Mesenchymal stem cell (in vitro differentiated cells and primary cell): ENCODE measurements at regions not wholly inside any gene's neighbourhood (a gene's known extent, or its start where the extent isn't known, plus 50 kb on each side); places are given as distances from the start of the nearest gene placed in this dataset.

Source experiments
- DNase-seq: peaks from one replicate; pipeline ENCODE4 v3.0.0-alpha.2; 2013
- H2AFZ ChIP-seq: one replicate; pipeline ENCODE4 v1.6.1; 2013; ENCODE audit warnings: low read depth, mild to moderate bottlenecking, control low read depth, inconsistent platforms, low read length, moderate library complexity
- H2AK5ac ChIP-seq: 2 replicates; pipeline ENCODE4 v1.6.1; 2013; ENCODE audit warnings: low read length, moderate library complexity, mild to moderate bottlenecking, inconsistent platforms; ENCODE audit not compliant: severe bottlenecking
- H2BK120ac ChIP-seq: one replicate; pipeline ENCODE4 v1.6.1; 2013; ENCODE audit warnings: low read depth, mild to moderate bottlenecking, inconsistent platforms, low read length, moderate library complexity
- H2BK12ac ChIP-seq, 2 experiments: one replicate each; pipeline ENCODE4 v1.6.1; 2013; ENCODE audit warnings: inconsistent platforms in 2 of 2, low read length in 2 of 2, mild to moderate bottlenecking in 2 of 2, moderate library complexity in 2 of 2, control low read depth in 1 of 2
- H2BK15ac ChIP-seq: one replicate; pipeline ENCODE4 v1.6.1; 2013; ENCODE audit warnings: mild to moderate bottlenecking, low read depth, inconsistent platforms; ENCODE audit not compliant: poor library complexity, severe bottlenecking
- H2BK5ac ChIP-seq: 2 replicates; pipeline ENCODE4 v1.6.1; 2013; ENCODE audit warnings: low read depth, mild to moderate bottlenecking, low read length, control low read depth, inconsistent platforms; ENCODE audit not compliant: poor library complexity, severe bottlenecking
- H3K14ac ChIP-seq, 2 experiments: one replicate each; pipeline ENCODE4 v1.6.1; 2013; ENCODE audit warnings: inconsistent platforms in 2 of 2, low read length in 2 of 2, control low read depth in 1 of 2, mild to moderate bottlenecking in 1 of 2, moderate library complexity in 1 of 2
- H3K18ac ChIP-seq, 2 experiments: one replicate each; pipeline ENCODE4 v1.6.1; 2013; ENCODE audit warnings: inconsistent platforms in 2 of 2, low read length in 2 of 2, control low read depth in 1 of 2, low read depth in 1 of 2, mild to moderate bottlenecking in 1 of 2
- H3K23ac ChIP-seq, 2 experiments: one replicate each; pipeline ENCODE4 v1.6.1; 2013; ENCODE audit warnings: inconsistent platforms in 2 of 2, low read length in 2 of 2, mild to moderate bottlenecking in 2 of 2, moderate library complexity in 2 of 2, control low read depth in 1 of 2
- H3K27ac ChIP-seq: 2 replicates; pipeline ENCODE4 v1.5.1; 2013; ENCODE audit warnings: mild to moderate bottlenecking, moderate library complexity, low read length, control low read depth, inconsistent platforms; ENCODE audit not compliant: poor library complexity, severe bottlenecking
- H3K27me3 ChIP-seq, 2 experiments: 2 replicates each; pipeline versions ENCODE4 v1.6.1 to v1.7.0; 2013; ENCODE audit warnings: low read length in 2 of 2, mild to moderate bottlenecking in 2 of 2, moderate library complexity in 2 of 2, control low read depth in 1 of 2, inconsistent platforms in 1 of 2; ENCODE audit not compliant: control insufficient read depth in 1 of 2, insufficient read depth in 1 of 2
- H3K36me3 ChIP-seq, 2 experiments: 2 replicates each; pipeline versions ENCODE4 v1.6.1 to v1.7.0; 2013; ENCODE audit warnings: low read length in 2 of 2, control low read depth in 1 of 2, inconsistent platforms in 1 of 2, low read depth in 1 of 2, mild to moderate bottlenecking in 1 of 2; ENCODE audit not compliant: insufficient read depth in 2 of 2, control insufficient read depth in 1 of 2
- H3K4ac ChIP-seq, 2 experiments: one replicate each; pipeline ENCODE4 v1.6.1; 2013; ENCODE audit warnings: inconsistent platforms in 2 of 2, low read length in 2 of 2, mild to moderate bottlenecking in 2 of 2, moderate library complexity in 2 of 2, control low read depth in 1 of 2, low read depth in 1 of 2
- H3K4me1 ChIP-seq: 2 replicates; pipeline ENCODE4 v1.6.1; 2013; ENCODE audit warnings: low read depth, low read length, control low read depth; ENCODE audit not compliant: control insufficient read depth, insufficient read depth
- H3K4me2 ChIP-seq: 2 replicates; pipeline ENCODE4 v1.6.1; 2013; ENCODE audit warnings: low read length, mild to moderate bottlenecking, inconsistent platforms; ENCODE audit not compliant: poor library complexity, severe bottlenecking
- H3K4me3 ChIP-seq, 2 experiments: 2 replicates each; pipeline versions ENCODE4 v1.5.1 to v1.7.0; 2013; ENCODE audit warnings: low read length in 2 of 2, mild to moderate bottlenecking in 2 of 2, control low read depth in 1 of 2, low read depth in 1 of 2; ENCODE audit not compliant: insufficient read depth in 1 of 2
- H3K79me1 ChIP-seq: replicated peaks from 2 replicates; pipeline ENCODE4 v1.6.1; 2013; ENCODE audit warnings: mild to moderate bottlenecking, control low read depth, low read length, inconsistent platforms; ENCODE audit not compliant: poor library complexity, severe bottlenecking
- H3K9ac ChIP-seq: 2 replicates; pipeline ENCODE4 v1.7.0; 2013; ENCODE audit warnings: mild to moderate bottlenecking, low read length, moderate library complexity
- H3K9me3 ChIP-seq: 2 replicates; pipeline ENCODE4 v1.7.0; 2013; ENCODE audit warnings: mild to moderate bottlenecking, low read length; ENCODE audit not compliant: control insufficient read depth
- H4K8ac ChIP-seq: one replicate; pipeline ENCODE4 v1.6.1; 2013; ENCODE audit warnings: inconsistent platforms, mild to moderate bottlenecking, low read length, moderate library complexity
- H4K91ac ChIP-seq: one replicate; pipeline ENCODE4 v1.6.1; 2013; ENCODE audit warnings: mild to moderate bottlenecking, low read length, inconsistent platforms
- WGBS: methylation state at CpG from one replicate; pipeline ENCODE4 v1.1.7; 2013; ENCODE audit warnings: mixed read lengths; 5-methylcytosine and 5-hydroxymethylcytosine counted together

DNA sequence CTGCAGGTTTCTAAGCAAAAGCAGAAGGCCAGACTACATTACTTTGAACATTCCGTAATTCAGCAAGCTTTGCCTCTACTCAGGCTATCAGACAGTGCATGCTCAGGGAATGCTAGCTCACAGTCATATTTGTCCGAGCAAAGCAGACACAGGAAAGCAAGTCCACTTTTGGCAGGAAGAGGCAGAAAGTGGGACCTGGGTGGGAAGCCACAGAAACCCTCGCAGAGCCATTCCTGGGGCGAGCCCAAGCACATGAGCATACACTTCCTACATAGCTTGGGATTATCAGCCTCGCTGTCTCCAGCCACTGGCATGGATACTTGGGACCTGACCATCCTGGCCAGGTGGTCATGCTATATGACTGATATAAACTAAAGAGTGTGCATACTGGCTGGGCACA is 113.3 kb downstream of the TRIM29 start:
- H3K9me3 ChIP-seq: no peaks in the 10 kb centered on the region
- 61% methylated on average over 5 of the region's 5 CpGs for WGBS

GRCh38 chr11:120024046-120024445 is 113.9 kb downstream of the TRIM29 start:
- Histone ChIP-seq H3K4me1 (peaks cover 1% of the 10 kb centered on the region), H3K4me2 (no peak overlapping the region), H4K91ac (no peak overlapping the region), H3K18ac (no peak overlapping the region), H3K79me1 (no peaks in the 10 kb centered on the region), H2BK5ac (no peak overlapping the region), H2BK120ac (no peak overlapping the region), H3K9ac (no peak overlapping the region), H3K27me3 (peaks cover 4 to 73% of the 10 kb centered on the region in 2 experiments), H3K9me3 (no peaks in the 10 kb centered on the region), H2AFZ (no peak overlapping the region), H2BK15ac (no peak overlapping the region), H3K4me3 (no peak overlapping the region), H2AK5ac (no peak overlapping the region), H3K27ac (no peak overlapping the region), H3K36me3 (no peaks in the 10 kb centered on the region), H3K23ac (no peak overlapping the region), H2BK12ac (no peak overlapping the region), H4K8ac (no peak overlapping the region), H3K14ac (no peak overlapping the region), H3K4ac (no peak overlapping the region)
- no peak for DNase-seq
- 92% methylated on average over 4 of the region's 4 CpGs for WGBS

More for the DNA sequence above, 113.3 kb downstream of the TRIM29 start:
- Histone ChIP-seq H2BK120ac (no peak overlapping the region), H3K4me2 (no peak overlapping the region), H3K27me3 (peaks cover 4 to 73% of the 10 kb centered on the region in 2 experiments), H3K23ac (no peak overlapping the region), H2BK12ac (no peak overlapping the region), H3K4me3 (no peak overlapping the region), H2BK5ac (no peak overlapping the region), H2AFZ (no peak overlapping the region), H4K91ac (no peak overlapping the region), H3K9ac (no peak overlapping the region), H3K36me3 (no peaks in the 10 kb centered on the region), H3K4me1 (peaks cover 1% of the 10 kb centered on the region), H3K79me1 (no peaks in the 10 kb centered on the region), H3K27ac (no peak overlapping the region), H3K14ac (peak overlapping the region in 1 of 2 experiments; percentile 45), H2AK5ac (no peak overlapping the region), H4K8ac (no peak overlapping the region), H3K18ac (no peak overlapping the region), H2BK15ac (no peak overlapping the region), H3K4ac (no peak overlapping the region)
- DNase-seq: no peak

- no peaks in the 10 kb centered on the region for H3K79me1 ChIP-seq
- no peaks in the 10 kb centered on the region for H3K36me3 ChIP-seq
- peaks cover 9 to 73% of the 10 kb centered on the region in 2 experiments for H3K27me3 ChIP-seq
- no peak overlapping the region for H3K9ac ChIP-seq
- WGBS: 87% methylated on average over 5 of the region's 5 CpGs
- H4K91ac ChIP-seq: no peak overlapping the region
- no peaks in the 10 kb centered on the region for H3K9me3 ChIP-seq
- no peak overlapping the region for H4K8ac ChIP-seq
- H2AK5ac ChIP-seq: no peak overlapping the region
- no peak overlapping the region for H3K4me3 ChIP-seq
- no peak overlapping the region for H2BK5ac ChIP-seq
- H3K4me1 ChIP-seq: peaks cover 1% of the 10 kb centered on the region
- DNase-seq: no peak
- no peak overlapping the region for H2BK15ac ChIP-seq
- H2BK12ac ChIP-seq: no peak overlapping the region
- H3K4ac ChIP-seq: no peak overlapping the region
- H3K18ac ChIP-seq: no peak overlapping the region
- H2AFZ ChIP-seq: no peak overlapping the region
- no peak overlapping the region for H3K4me2 ChIP-seq
- H2BK120ac ChIP-seq: no peak overlapping the region
- no peak overlapping the region for H3K23ac ChIP-seq
- H3K14ac ChIP-seq: no peak overlapping the region
- no peak overlapping the region for H3K27ac ChIP-seq
Observed at GRCh38 chr11:120023551-120023950, 114.4 kb downstream of the TRIM29 start.

DNA sequence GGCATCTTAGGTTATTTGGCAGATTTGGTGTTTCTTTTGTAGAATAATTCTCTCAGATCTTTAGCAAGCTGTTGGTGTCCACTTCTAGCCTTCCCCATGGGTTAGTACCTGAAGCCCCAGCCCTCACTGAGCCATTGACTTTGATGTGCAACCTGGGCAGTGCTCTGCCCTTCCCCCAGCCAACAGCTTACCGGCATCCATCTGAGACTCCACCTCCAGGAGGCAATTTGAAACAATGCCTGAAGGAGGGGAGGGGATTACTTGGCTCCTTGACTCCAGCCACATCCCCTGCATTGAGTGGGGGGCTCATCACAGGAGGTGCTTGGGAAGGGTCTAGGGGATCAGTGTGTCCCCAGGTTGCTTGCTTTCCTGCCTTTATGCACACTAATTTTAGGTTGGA is 114.8 kb downstream of the TRIM29 start:
- Histone ChIP-seq H3K18ac (no peak overlapping the region), H2BK120ac (no peak overlapping the region), H3K4me2 (no peak overlapping the region), H3K4ac (no peak overlapping the region), H3K9ac (no peak overlapping the region), H2BK5ac (no peak overlapping the region), H2AK5ac (no peak overlapping the region), H3K27me3 (peaks cover 14 to 73% of the 10 kb centered on the region in 2 experiments), H3K36me3 (no peaks in the 10 kb centered on the region), H3K4me1 (peaks cover 1% of the 10 kb centered on the region), H3K79me1 (no peaks in the 10 kb centered on the region), H4K8ac (no peak overlapping the region), H3K27ac (no peak overlapping the region), H3K23ac (no peak overlapping the region), H3K4me3 (no peak overlapping the region), H3K9me3 (no peaks in the 10 kb centered on the region), H4K91ac (no peak overlapping the region), H2AFZ (no peak overlapping the region), H2BK15ac (no peak overlapping the region), H3K14ac (no peak overlapping the region), H2BK12ac (no peak overlapping the region)
- 40% methylated on average over 1 of the region's 1 CpG for WGBS
- no peak for DNase-seq
